Spinal cord (tissue), 9 donors: ENCODE measurements at regions not wholly inside any gene's neighbourhood (a gene's known extent, or its start where the extent isn't known, plus 50 kb on each side); places are given as distances from the start of the nearest gene placed in this dataset.
A peak's percentile ranks its signal among the peaks of the same experiment; 100 is the strongest.

Experiments
- DNase-seq, 6 donors: peaks; one replicate each; pipeline versions ENCODE4 v3.0.0 to v3.0.0-alpha.2; 2013 to 2015; ENCODE audit warnings: low spot score in 6 of 6, low read depth in 4 of 6
- H3K27ac ChIP-seq: one replicate; pipeline ENCODE4 v1.5.1; 2013; ENCODE audit warnings: low read depth, low read length, control low read depth
- H3K27me3 ChIP-seq: one replicate; pipeline ENCODE4 v1.6.1; 2013; ENCODE audit warnings: low read length; ENCODE audit not compliant: control insufficient read depth, insufficient read depth
- H3K36me3 ChIP-seq: one replicate; pipeline ENCODE4 v1.6.1; 2013; ENCODE audit warnings: low read length; ENCODE audit not compliant: control insufficient read depth, insufficient read depth
- H3K4me1 ChIP-seq: one replicate; pipeline ENCODE4 v1.6.1; 2013; ENCODE audit warnings: low read length; ENCODE audit not compliant: control insufficient read depth, insufficient read depth
- H3K4me3 ChIP-seq: one replicate; pipeline ENCODE4 v1.5.1; 2013; ENCODE audit warnings: low read depth, low read length, control low read depth
- H3K9me3 ChIP-seq: one replicate; pipeline ENCODE4 v1.6.1; 2013; ENCODE audit warnings: low read length; ENCODE audit not compliant: control insufficient read depth, insufficient read depth
- WGBS: methylation state at CpG from one replicate; pipeline ENCODE4 v1.1.5; 2013; ENCODE audit warnings: missing lambda C conversion rate; ENCODE audit not compliant: insufficient coverage; 5-methylcytosine and 5-hydroxymethylcytosine counted together
- donor health status: healthy.

GRCh38 chr3:118761291-118761606 lies 273.4 kb downstream of the IGSF11 start:
- H3K4me3 ChIP-seq: no peak overlapping the region
- H3K4me1 ChIP-seq: no peaks in the 10 kb centered on the region
- no peak overlapping the region for H3K27ac ChIP-seq
- DNase-seq: no peak
- H3K36me3 ChIP-seq: no peaks in the 10 kb centered on the region
- no peaks in the 10 kb centered on the region for H3K27me3 ChIP-seq
- no peaks in the 10 kb centered on the region for H3K9me3 ChIP-seq

DNA sequence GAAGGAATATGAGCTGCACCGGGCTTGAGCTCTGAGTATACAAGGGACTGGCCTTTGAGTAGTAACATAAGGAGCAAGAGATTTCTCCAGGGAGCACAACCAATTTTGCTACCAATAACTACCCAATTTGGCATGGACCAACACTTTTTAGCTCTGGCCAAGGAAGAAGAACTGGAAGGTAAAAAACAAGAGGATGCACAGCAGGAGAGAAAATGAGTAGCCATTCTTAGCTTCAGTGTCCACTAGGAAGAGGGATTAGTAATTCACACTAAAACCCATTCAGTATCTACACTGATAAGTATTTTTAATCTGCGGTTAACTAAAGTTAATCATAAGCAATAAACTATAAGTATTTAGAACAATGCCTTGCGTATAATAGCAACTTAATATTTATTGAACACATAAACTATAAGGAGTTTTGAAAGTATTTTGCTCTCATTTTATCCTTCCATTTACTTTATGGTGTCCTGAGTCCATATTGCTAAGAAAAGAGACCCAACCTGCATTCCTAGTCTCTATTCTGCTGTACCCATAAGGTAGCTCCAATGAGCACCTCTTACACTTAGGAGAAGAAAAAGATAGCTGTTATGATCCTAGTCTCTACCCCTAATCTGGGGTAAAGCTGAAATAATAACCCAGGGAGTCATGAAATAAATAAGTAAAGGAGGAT lies 268.9 kb downstream of the IGSF11 start:
- no peaks in the 10 kb centered on the region for H3K9me3 ChIP-seq
- H3K27me3 ChIP-seq: no peaks in the 10 kb centered on the region
- no CpG with 5 or more reads among the region's 3 CpGs for WGBS
- no peak for DNase-seq
- no peak overlapping the region for H3K4me3 ChIP-seq
- no peaks in the 10 kb centered on the region for H3K36me3 ChIP-seq
- H3K27ac ChIP-seq: no peak overlapping the region
- no peaks in the 10 kb centered on the region for H3K4me1 ChIP-seq

GRCh38 chr3:118766306-118766669 lies 268.4 kb downstream of the IGSF11 start:
- H3K4me1 ChIP-seq: no peaks in the 10 kb centered on the region
- H3K27ac ChIP-seq: no peak overlapping the region
- H3K27me3 ChIP-seq: no peaks in the 10 kb centered on the region
- H3K36me3 ChIP-seq: no peaks in the 10 kb centered on the region
- H3K9me3 ChIP-seq: no peaks in the 10 kb centered on the region
- no peak overlapping the region for H3K4me3 ChIP-seq
- no peak for DNase-seq

GRCh38 chr3:118772036-118772435 lies 262.6 kb downstream of the IGSF11 start:
- H3K9me3 ChIP-seq: peaks cover 3% of the 10 kb centered on the region

DNA sequence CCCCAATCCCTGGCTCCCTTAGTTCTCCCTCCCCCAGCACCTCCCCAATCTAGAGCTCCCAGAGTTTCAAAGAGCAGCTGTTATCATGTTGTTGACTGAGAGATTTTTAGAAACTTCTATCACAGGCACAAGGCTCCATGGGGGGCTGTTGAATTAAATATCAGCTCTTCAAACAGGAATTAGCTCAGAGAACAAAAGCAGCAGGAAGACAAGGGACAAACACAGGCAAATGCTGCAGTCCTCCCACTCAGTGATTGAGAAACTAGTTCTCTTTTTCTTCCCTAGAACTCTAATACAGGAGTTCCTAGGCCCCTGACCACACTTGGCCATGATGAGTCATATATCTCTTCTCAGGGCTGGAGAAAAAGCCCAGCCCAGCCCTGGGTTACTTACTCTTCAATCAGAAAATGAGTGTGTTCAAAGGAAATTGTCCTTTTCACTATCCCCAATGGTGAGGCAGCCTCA lies 262.1 kb downstream of the IGSF11 start:
- peak in 4 of 6 donors; percentile 17 to 89 (median 44) for DNase-seq
- no peak overlapping the region for H3K27ac ChIP-seq

More at GRCh38 chr3:118772036-118772435, 262.6 kb downstream of the IGSF11 start:
- no CpG with 5 or more reads among the region's 2 CpGs for WGBS
- no peaks in the 10 kb centered on the region for H3K36me3 ChIP-seq
- H3K27me3 ChIP-seq: no peaks in the 10 kb centered on the region
- DNase-seq: no peak
- H3K4me1 ChIP-seq: no peaks in the 10 kb centered on the region
- H3K27ac ChIP-seq: no peak overlapping the region
- H3K4me3 ChIP-seq: no peak overlapping the region

GRCh38 chr3:118775021-118775420 lies 259.6 kb downstream of the IGSF11 start:
- H3K27me3 ChIP-seq: no peaks in the 10 kb centered on the region
- no peak overlapping the region for H3K27ac ChIP-seq
- DNase-seq: no peak
- no peaks in the 10 kb centered on the region for H3K4me1 ChIP-seq
- no peaks in the 10 kb centered on the region for H3K36me3 ChIP-seq
- H3K9me3 ChIP-seq: peaks cover 3% of the 10 kb centered on the region
- no peak overlapping the region for H3K4me3 ChIP-seq

More for the DNA sequence above, 262.1 kb downstream of the IGSF11 start:
- Histone ChIP-seq H3K27me3 (no peaks in the 10 kb centered on the region), H3K4me1 (no peaks in the 10 kb centered on the region), H3K4me3 (no peak overlapping the region), H3K9me3 (peaks cover 3% of the 10 kb centered on the region), H3K36me3 (no peaks in the 10 kb centered on the region)

DNA sequence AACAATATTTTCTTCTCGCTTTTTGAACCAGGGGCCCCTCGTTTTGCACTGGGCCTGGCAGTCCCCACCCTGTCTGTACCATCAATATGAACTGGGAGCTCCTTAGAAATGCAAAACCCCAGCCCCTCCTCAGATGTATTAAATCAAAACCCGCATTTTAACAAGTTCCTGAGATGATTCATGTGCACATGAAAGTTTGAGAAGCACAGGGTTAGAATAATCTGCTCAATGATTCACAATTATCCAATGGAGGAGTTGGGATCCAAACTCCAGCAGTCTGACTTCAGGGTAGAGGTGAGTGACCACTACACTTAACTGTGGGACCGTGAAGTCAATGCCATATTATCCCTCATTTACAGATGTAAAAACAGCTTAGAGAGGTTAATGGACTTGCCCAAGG lies 256.4 kb downstream of the IGSF11 start:
- WGBS: 57% methylated on average over 1 of the region's 4 CpGs
- no peaks in the 10 kb centered on the region for H3K4me1 ChIP-seq

GRCh38 chr3:118781232-118781631 lies 253.4 kb downstream of the IGSF11 start:
- DNase-seq: peak in 3 of 6 donors; percentile 20 to 73 (median 66)
- Histone ChIP-seq H3K4me1 (no peaks in the 10 kb centered on the region), H3K27ac (no peak overlapping the region), H3K4me3 (no peak overlapping the region), H3K36me3 (no peaks in the 10 kb centered on the region), H3K27me3 (no peaks in the 10 kb centered on the region), H3K9me3 (no peaks in the 10 kb centered on the region)
- WGBS: no CpG with 5 or more reads among the region's 3 CpGs

More for the DNA sequence above, 256.4 kb downstream of the IGSF11 start:
- Histone ChIP-seq H3K36me3 (no peaks in the 10 kb centered on the region), H3K27ac (no peak overlapping the region), H3K9me3 (peaks cover 3% of the 10 kb centered on the region), H3K27me3 (no peaks in the 10 kb centered on the region), H3K4me3 (no peak overlapping the region)
- no peak for DNase-seq

DNA sequence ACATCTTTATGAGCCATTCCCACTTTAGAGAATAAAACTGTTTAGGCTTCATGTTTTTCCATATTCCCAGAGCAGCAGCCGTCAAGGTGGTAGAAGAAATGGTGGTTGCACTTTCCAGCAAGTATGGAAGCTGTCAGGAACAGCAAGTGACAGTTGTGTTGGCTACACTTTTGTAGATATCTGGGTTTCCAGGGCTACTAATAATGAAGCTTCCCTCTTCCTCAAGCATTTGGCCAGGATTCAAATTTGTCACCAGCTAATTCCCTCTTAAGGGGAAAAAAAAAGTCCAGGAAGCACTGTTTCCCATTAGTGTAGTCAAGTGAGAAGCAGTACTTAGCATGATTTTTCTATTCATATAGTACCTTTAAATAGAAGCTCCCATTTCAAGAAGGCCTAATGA lies 252.8 kb downstream of the IGSF11 start:
- no peaks in the 10 kb centered on the region for H3K9me3 ChIP-seq
- peak in 2 of 6 donors; percentile 36 to 59 for DNase-seq
- H3K27me3 ChIP-seq: no peaks in the 10 kb centered on the region
- no peak overlapping the region for H3K27ac ChIP-seq
- no CpG with 5 or more reads among the region's 1 CpG for WGBS
- no peak overlapping the region for H3K4me3 ChIP-seq
- no peaks in the 10 kb centered on the region for H3K4me1 ChIP-seq
- no peaks in the 10 kb centered on the region for H3K36me3 ChIP-seq

DNA sequence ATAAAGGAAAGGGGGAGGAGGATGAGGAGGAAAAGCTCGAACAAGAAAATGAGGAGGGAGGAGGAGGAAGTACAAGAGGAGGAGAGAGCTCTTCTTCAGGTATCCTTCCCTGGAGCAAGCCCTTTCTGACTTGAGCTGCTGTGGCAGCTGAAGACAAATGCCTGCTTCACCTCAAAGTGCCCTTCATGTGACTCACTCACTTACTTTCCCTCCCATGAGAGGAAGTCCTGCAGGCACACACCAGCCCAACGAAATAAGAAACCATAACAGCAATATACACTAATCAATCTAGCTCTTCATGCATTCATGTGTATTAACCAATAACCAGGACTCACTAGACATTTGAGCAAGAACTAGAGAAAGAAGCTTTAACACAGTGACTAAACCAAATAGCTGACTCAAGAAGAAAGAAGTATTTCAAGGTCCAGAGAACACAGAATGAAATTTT lies 251.9 kb downstream of the IGSF11 start:
- DNase-seq: no peak
- Histone ChIP-seq H3K4me3 (no peak overlapping the region), H3K36me3 (no peaks in the 10 kb centered on the region), H3K27me3 (no peaks in the 10 kb centered on the region), H3K4me1 (no peaks in the 10 kb centered on the region), H3K9me3 (no peaks in the 10 kb centered on the region), H3K27ac (no peak overlapping the region)
- no CpG with 5 or more reads among the region's 2 CpGs for WGBS
